ENCODE measurements at regions not wholly inside any gene's neighbourhood (a gene's known extent, or its start where the extent isn't known, plus 50 kb on each side); places are given as distances from the start of the nearest gene placed in this dataset.

GRCh38 chr5:116911074-116911473 is 336.5 kb upstream of the SEMA6A start:
- TF ChIP-seq EZH2phosphoT487 (IDR thresholded peaks at IDR 0.05; ENCODE audit: borderline replicate concordance, low read depth, low read length), result no peak
- Histone ChIP-seq H3K27ac (ENCODE audit: low read depth, low read length, poor library complexity, severe bottlenecking) (peak overlapping the region; percentile 71), H3K4me1 (ENCODE audit: insufficient read depth, low read length, poor library complexity, severe bottlenecking) (peaks cover 60% of the 10 kb centered on the region), H3K36me3 (ENCODE audit: insufficient read depth, low read length) (no peaks in the 10 kb centered on the region), H2AFZ (ENCODE audit: low read length) (peak overlapping the region; percentile 92), H3K79me2 (ENCODE audit: insufficient read depth, low read depth, low read length) (no peaks in the 10 kb centered on the region), H4K20me1 (ENCODE audit: insufficient read depth, low read length) (no peaks in the 10 kb centered on the region), H3K9me2 (ENCODE audit: insufficient read depth, low read length) (no peaks in the 10 kb centered on the region), H3K4me2 (ENCODE audit: low read length) (peak overlapping the region; percentile 53), H3K4me3 (ENCODE audit: low read depth, low read length, poor library complexity, severe bottlenecking) (peak overlapping the region; percentile 13), H3K9me3 (ENCODE audit: low read length) (no peaks in the 10 kb centered on the region)
- CTCF ChIA-PET (ENCODE audit: unreplicated experiment), result no interaction called here
- DNase-seq (ENCODE audit: low spot score), result peak; percentile 52
- intact Hi-C loops (cut with micrococcal nuclease; ENCODE audit: unreplicated experiment), result no loop called here
- no TSS peak for BruUV-seq (replicated peaks)
- POLR2A ChIA-PET, result interaction anchor here (0.7 to 1.7 kb wide), 6 partner anchors 12 to 1787 kb away, joined by 3 to 5 read pairs (median 4); no protein-coding TSS in a partner anchor

- H3K9me2 ChIP-seq (ENCODE audit: insufficient read depth, low read length), result no peaks in the 10 kb centered on the region
- H3K9me3 ChIP-seq (ENCODE audit: low read length), result no peaks in the 10 kb centered on the region
- H2AFZ ChIP-seq (ENCODE audit: low read length), result 0 out of 2 replicates have a peak overlapping the region, but pooled peaks have one; percentile 8
- no peaks in the 10 kb centered on the region for H4K20me1 ChIP-seq (ENCODE audit: insufficient read depth, low read length)
- ChIA-PET POLR2A (interaction anchor here (0.7 kb wide), 1 partner anchor 10 kb away, joined by 3 read pairs; no protein-coding TSS in a partner anchor), CTCF (ENCODE audit: unreplicated experiment) (no interaction called here)
- TF ChIP-seq EZH2phosphoT487 (IDR thresholded peaks at IDR 0.05; ENCODE audit: borderline replicate concordance, low read depth, low read length) (no peak), CTCF (conservative IDR thresholded peaks at IDR 0.05; ENCODE audit: low read length) (no peak)
- no TSS peak for BruUV-seq (replicated peaks)
- H3K79me2 ChIP-seq (ENCODE audit: insufficient read depth, low read depth, low read length), result no peaks in the 10 kb centered on the region
- peaks cover 63% of the 10 kb centered on the region for H3K4me1 ChIP-seq (ENCODE audit: insufficient read depth, low read length, poor library complexity, severe bottlenecking)
- H3K27ac ChIP-seq (ENCODE audit: low read depth, low read length, poor library complexity, severe bottlenecking), result peak overlapping the region; percentile 71
- peak; percentile 61 for DNase-seq (ENCODE audit: low spot score)
- no peaks in the 10 kb centered on the region for H3K36me3 ChIP-seq (ENCODE audit: insufficient read depth, low read length)
- H3K4me2 ChIP-seq (ENCODE audit: low read length), result peak overlapping the region; percentile 66
- intact Hi-C loops (cut with micrococcal nuclease; ENCODE audit: unreplicated experiment), result loop anchor here (10.0 kb wide), 1 partner anchor 1284 kb away; the partner anchor contains the start of gene TMED7
- H3K4me3 ChIP-seq (ENCODE audit: low read depth, low read length, poor library complexity, severe bottlenecking), result peak overlapping the region; percentile 42
These were observed 333.9 kb upstream of the SEMA6A start for GRCh38 chr5:116908537-116908936.

DNA sequence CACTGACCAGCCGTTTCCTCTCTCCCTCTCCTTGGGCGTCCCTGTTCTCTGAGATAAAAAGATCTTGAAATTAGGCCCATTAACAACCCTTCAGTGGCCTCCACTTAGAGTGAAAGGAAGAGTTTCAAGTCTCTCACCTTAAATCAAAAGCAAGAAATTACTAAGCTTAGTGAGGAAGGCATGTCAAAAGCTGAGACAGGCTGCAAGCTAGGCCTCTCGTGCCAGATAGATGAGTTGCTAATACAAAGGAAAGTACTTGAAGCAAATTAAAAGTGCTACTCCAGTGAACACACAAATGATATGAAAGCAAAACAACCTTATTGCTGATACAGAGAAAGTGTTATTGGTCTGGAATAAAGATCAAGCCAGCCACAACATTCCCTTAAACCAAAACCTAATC is 331.3 kb upstream of the SEMA6A start:
- intact Hi-C loops (cut with micrococcal nuclease; ENCODE audit: unreplicated experiment), result loop anchor here (2.0 to 10.0 kb wide), 2 partner anchors 19 to 1281 kb away; partner anchors contain the start of gene TMED7
- ChIA-PET POLR2A (interaction anchor here (1.0 to 1.7 kb wide), 5 partner anchors 8 to 820 kb away, joined by 3 to 7 read pairs (median 3); no protein-coding TSS in a partner anchor), CTCF (ENCODE audit: unreplicated experiment) (no interaction called here)
- no peaks in the 10 kb centered on the region for H3K9me2 ChIP-seq (ENCODE audit: insufficient read depth, low read length)
- BruUV-seq (replicated peaks), result no TSS peak
- H3K9me3 ChIP-seq (ENCODE audit: low read length), result no peaks in the 10 kb centered on the region
- peak overlapping the region; percentile 39; the same call in 1 of the 2 replicates for H2AFZ ChIP-seq (ENCODE audit: low read length)
- no peak for DNase-seq (ENCODE audit: low spot score)
- no peak overlapping the region for H3K4me3 ChIP-seq (ENCODE audit: low read depth, low read length, poor library complexity, severe bottlenecking)
- no peaks in the 10 kb centered on the region for H3K36me3 ChIP-seq (ENCODE audit: insufficient read depth, low read length)
- no peak overlapping the region for H3K4me2 ChIP-seq (ENCODE audit: low read length)
- no peak overlapping the region for H3K27ac ChIP-seq (ENCODE audit: low read depth, low read length, poor library complexity, severe bottlenecking)
- no peaks in the 10 kb centered on the region for H4K20me1 ChIP-seq (ENCODE audit: insufficient read depth, low read length)
- no peaks in the 10 kb centered on the region for H3K79me2 ChIP-seq (ENCODE audit: insufficient read depth, low read depth, low read length)
- H3K4me1 ChIP-seq (ENCODE audit: insufficient read depth, low read length, poor library complexity, severe bottlenecking), result peaks cover 48% of the 10 kb centered on the region
- no peak for TF ChIP-seq CTCF (conservative IDR thresholded peaks at IDR 0.05; ENCODE audit: low read length)
- no peak for TF ChIP-seq EZH2phosphoT487 (IDR thresholded peaks at IDR 0.05; ENCODE audit: borderline replicate concordance, low read depth, low read length)
